HepG2 (cell line): ENCODE measurements at regions not wholly inside any gene's neighbourhood (a gene's known extent, or its start where the extent isn't known, plus 50 kb on each side); places are given as distances from the start of the nearest gene placed in this dataset.

Experiments used
- ARNT ChIP-seq: fragments of 450-650 bp; IDR thresholded peaks from 2 replicates; pipeline ENCODE4 v1.6.1; 2017
- GABPA ChIP-seq, 2 experiments: IDR thresholded peaks; 2 replicates each; pipeline ENCODE4 v1.6.1; 2011 to 2016; ENCODE audit warnings: low read depth in 2 of 2, low read length in 1 of 2, missing biosample characterization in 1 of 2, missing genetic modification characterization in 1 of 2
- GABPB1 ChIP-seq: IDR thresholded peaks from 2 replicates; pipeline ENCODE4 v1.6.1; 2016; ENCODE audit warnings: mild to moderate bottlenecking, missing genetic modification reagents, moderate library complexity, missing compliant biosample characterization
- SRY ChIP-seq: sonication (generic); formaldehyde crosslinking; IDR thresholded peaks from 2 replicates; pipeline ENCODE4 v1.8.0; 2022; ENCODE audit warnings: mild to moderate bottlenecking, missing genetic modification reagents
- TF ChIP-seq, protein P1 (sequence below): sonication (generic); formaldehyde crosslinking; IDR thresholded peaks from 2 replicates; pipeline ENCODE4 v1.5.0; 2020; ENCODE audit warnings: missing genetic modification reagents, mild to moderate bottlenecking, borderline replicate concordance

DNA sequence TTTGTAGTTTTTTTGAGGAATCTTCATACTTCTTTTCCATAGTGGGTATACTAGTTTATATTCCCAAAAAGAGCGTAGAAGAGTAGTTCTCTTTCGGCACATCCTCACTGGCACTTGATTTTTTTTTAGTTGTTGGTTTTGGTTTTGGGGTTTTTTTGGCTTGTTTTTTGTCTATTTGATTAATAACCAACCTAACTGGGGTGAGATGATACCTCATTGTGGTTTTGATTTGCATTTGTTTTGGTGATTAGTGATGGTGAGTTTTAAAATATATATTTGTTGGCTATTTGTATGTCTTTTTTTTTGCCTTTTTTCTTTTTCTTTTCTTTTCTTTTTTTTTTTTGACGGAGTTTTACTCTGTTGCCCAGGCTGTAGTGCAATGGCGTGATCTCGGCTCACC is 69.7 kb upstream of the BTG1 start:
- TF ChIP-seq SRY (CRISPR knock-in tag) (no peak), ARNT (no peak), GABPB1 (CRISPR knock-in tag) (no peak), GABPA (IDR thresholded peaks at IDR 0.05; ENCODE audit: low read depth, low read length) (no peak), GABPA (CRISPR knock-in tag; IDR thresholded peaks at IDR 0.05; ENCODE audit: low read depth) (no peak)
- TF ChIP-seq, protein P1, sequence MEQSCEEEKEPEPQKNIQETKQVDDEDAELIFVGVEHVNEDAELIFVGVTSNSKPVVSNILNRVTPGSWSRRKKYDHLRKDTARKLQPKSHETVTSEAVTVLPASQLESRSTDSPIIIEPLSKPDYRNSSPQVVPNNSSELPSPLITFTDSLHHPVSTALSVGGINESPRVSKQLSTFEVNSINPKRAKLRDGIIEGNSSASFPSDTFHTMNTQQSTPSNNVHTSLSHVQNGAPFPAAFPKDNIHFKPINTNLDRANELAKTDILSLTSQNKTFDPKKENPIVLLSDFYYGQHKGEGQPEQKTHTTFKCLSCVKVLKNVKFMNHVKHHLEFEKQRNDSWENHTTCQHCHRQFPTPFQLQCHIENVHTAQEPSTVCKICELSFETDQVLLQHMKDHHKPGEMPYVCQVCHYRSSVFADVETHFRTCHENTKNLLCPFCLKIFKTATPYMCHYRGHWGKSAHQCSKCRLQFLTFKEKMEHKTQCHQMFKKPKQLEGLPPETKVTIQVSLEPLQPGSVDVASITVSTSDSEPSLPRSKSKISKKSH (CRISPR knock-in tag), result no peak
